ENCODE measurements at regions not wholly inside any gene's neighbourhood (a gene's known extent, or its start where the extent isn't known, plus 50 kb on each side); places are given as distances from the start of the nearest gene placed in this dataset.

- Histone ChIP-seq H3K9me3 (ENCODE audit: control insufficient read depth in 4 of 4, low read length in 3 of 4) (no peaks in the 10 kb centered on the region), H3K4me3 (ENCODE audit: low read depth in 1 of 3, low read length in 3 of 3) (no peak overlapping the region), H3K36me3 (ENCODE audit: control insufficient read depth in 4 of 4, insufficient read depth in 3 of 4, low read depth in 1 of 4, low read length in 3 of 4) (no peaks in the 10 kb centered on the region), H3K27me3 (ENCODE audit: control insufficient read depth in 4 of 4, insufficient read depth in 4 of 4, low read length in 3 of 4) (peaks cover 0 to 2% (median 1%) of the 10 kb centered on the region in 4 donors), H3K4me1 (ENCODE audit: control insufficient read depth in 4 of 4, insufficient read depth in 4 of 4, low read length in 3 of 4) (no peaks in the 10 kb centered on the region), H3K9ac (ENCODE audit: low read depth in 1 of 2, low read length in 2 of 2) (no peak overlapping the region), H3K27ac (ENCODE audit: low read depth in 1 of 2, low read length in 2 of 2) (no peak overlapping the region)
- 14% methylated on average over 3 of the region's 3 CpGs for WGBS
- DNase-seq (ENCODE audit: low spot score) = no peak
- TF ChIP-seq RAD21 (IDR thresholded peaks at IDR 0.05) = peak; percentile 20 to 57
- TF ChIP-seq CTCF (IDR thresholded peaks at IDR 0.05; ENCODE audit: low read depth, low read length, missing input control) = peak; percentile 23
- TF ChIP-seq GABPA (IDR thresholded peaks at IDR 0.05 in 1 of 2, conservative IDR thresholded peaks at IDR 0.05 in 1 of 2) = no peak
These were observed 64.1 kb downstream of the ZNF641 start for GRCh38 chr12:48286665-48287064.

- Histone ChIP-seq H3K9me3 (ENCODE audit: control insufficient read depth in 4 of 4, low read length in 3 of 4) (no peaks in the 10 kb centered on the region), H3K9ac (ENCODE audit: low read depth in 1 of 2, low read length in 2 of 2) (no peak overlapping the region), H3K27ac (ENCODE audit: low read depth in 1 of 2, low read length in 2 of 2) (no peak overlapping the region), H3K27me3 (ENCODE audit: control insufficient read depth in 4 of 4, insufficient read depth in 4 of 4, low read length in 3 of 4) (peaks cover 0 to 2% (median 1%) of the 10 kb centered on the region in 4 donors), H3K36me3 (ENCODE audit: control insufficient read depth in 4 of 4, insufficient read depth in 3 of 4, low read depth in 1 of 4, low read length in 3 of 4) (no peaks in the 10 kb centered on the region), H3K4me3 (ENCODE audit: low read depth in 1 of 3, low read length in 3 of 3) (no peak overlapping the region), H3K4me1 (ENCODE audit: control insufficient read depth in 4 of 4, insufficient read depth in 4 of 4, low read length in 3 of 4) (no peaks in the 10 kb centered on the region)
- no peak for DNase-seq (ENCODE audit: low spot score)
- TF ChIP-seq HNF4G (IDR thresholded peaks at IDR 0.05) (no peak), TAF1 (conservative IDR thresholded peaks at IDR 0.05) (no peak), SP1 (IDR thresholded peaks at IDR 0.05) (no peak)
- 70% methylated on average over 2 of the region's 2 CpGs for WGBS
These were observed 64.7 kb downstream of the ZNF641 start for GRCh38 chr12:48285751-48286650.

- Histone ChIP-seq H3K27ac (ENCODE audit: low read depth in 1 of 2, low read length in 2 of 2) (no peak overlapping the region), H3K4me3 (ENCODE audit: low read depth in 1 of 3, low read length in 3 of 3) (no peak overlapping the region)
- WGBS = 0% methylated on average over 1 of the region's 1 CpG
- TF ChIP-seq RAD21 (IDR thresholded peaks at IDR 0.05) (no peak), CTCF (IDR thresholded peaks at IDR 0.05; ENCODE audit: low read depth, low read length, missing input control) (no peak), HNF4G (IDR thresholded peaks at IDR 0.05) (no peak), JUND (IDR thresholded peaks at IDR 0.05) (no peak), REST (IDR thresholded peaks at IDR 0.05) (no peak), EGR1 (IDR thresholded peaks at IDR 0.05; ENCODE audit: low read depth in 2 of 2) (no peak), ATF3 (IDR thresholded peaks at IDR 0.05) (no peak), MAX (IDR thresholded peaks at IDR 0.05) (no peak), RXRA (IDR thresholded peaks at IDR 0.05) (no peak), ZBTB33 (IDR thresholded peaks at IDR 0.05) (no peak), GABPA (IDR thresholded peaks at IDR 0.05 in 1 of 2, conservative IDR thresholded peaks at IDR 0.05 in 1 of 2) (no peak), FOXA2 (IDR thresholded peaks at IDR 0.05) (no peak), TAF1 (conservative IDR thresholded peaks at IDR 0.05) (no peak), HNF4A (conservative IDR thresholded peaks at IDR 0.05) (no peak), NR2F2 (IDR thresholded peaks at IDR 0.05) (no peak)
These were observed 68.9 kb downstream of the ZNF641 start for GRCh38 chr12:48281811-48282210.

More at GRCh38 chr12:48281811-48282210, 68.9 kb downstream of the ZNF641 start:
- no peak overlapping the region for H3K9ac ChIP-seq (ENCODE audit: low read depth in 1 of 2, low read length in 2 of 2)
- no peaks in the 10 kb centered on the region for H3K36me3 ChIP-seq (ENCODE audit: control insufficient read depth in 4 of 4, insufficient read depth in 3 of 4, low read depth in 1 of 4, low read length in 3 of 4)
- H3K4me1 ChIP-seq (ENCODE audit: control insufficient read depth in 4 of 4, insufficient read depth in 4 of 4, low read length in 3 of 4) = no peaks in the 10 kb centered on the region
- no peak for DNase-seq (ENCODE audit: low spot score)
- peaks cover 0 to 1% (median under 1%) of the 10 kb centered on the region in 4 donors for H3K9me3 ChIP-seq (ENCODE audit: control insufficient read depth in 4 of 4, low read length in 3 of 4)
- H3K27me3 ChIP-seq (ENCODE audit: control insufficient read depth in 4 of 4, insufficient read depth in 4 of 4, low read length in 3 of 4) = no peaks in the 10 kb centered on the region

Data from liver (tissue), 8 donors.